ENCODE measurements at regions not wholly inside any gene's neighbourhood (a gene's known extent, or its start where the extent isn't known, plus 50 kb on each side); places are given as distances from the start of the nearest gene placed in this dataset.

DNA sequence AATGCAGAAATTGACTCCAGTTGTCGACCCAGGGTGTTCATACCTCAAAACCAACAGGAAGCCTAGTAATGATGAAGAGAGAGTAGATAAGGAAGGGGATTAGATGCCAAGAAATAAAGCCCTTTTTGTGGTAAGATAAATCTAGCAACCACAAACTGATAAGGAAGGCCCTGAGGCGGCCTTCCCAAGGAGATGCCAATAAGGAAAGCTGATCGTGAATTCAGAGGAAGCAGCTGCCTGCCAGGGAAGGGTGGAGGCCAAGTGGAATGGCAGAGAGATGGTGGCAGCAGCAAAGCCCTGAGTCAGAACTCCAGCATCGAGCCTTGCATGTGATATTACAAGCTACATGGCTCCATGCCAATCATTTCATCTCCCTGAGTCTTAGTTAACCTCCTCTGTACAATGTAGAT is 126.3 kb downstream of the IRS1 start:
- Histone ChIP-seq H3K27ac (no peak overlapping the region), H3K9me3 (ENCODE audit: severe bottlenecking) (no peaks in the 10 kb centered on the region), H3K27me3 (ENCODE audit: insufficient read depth, low read depth, severe bottlenecking) (no peaks in the 10 kb centered on the region), H3K36me3 (no peaks in the 10 kb centered on the region), H3K4me3 (ENCODE audit: low read depth, low read length) (no peak overlapping the region)
- TF ChIP-seq, protein P1, sequence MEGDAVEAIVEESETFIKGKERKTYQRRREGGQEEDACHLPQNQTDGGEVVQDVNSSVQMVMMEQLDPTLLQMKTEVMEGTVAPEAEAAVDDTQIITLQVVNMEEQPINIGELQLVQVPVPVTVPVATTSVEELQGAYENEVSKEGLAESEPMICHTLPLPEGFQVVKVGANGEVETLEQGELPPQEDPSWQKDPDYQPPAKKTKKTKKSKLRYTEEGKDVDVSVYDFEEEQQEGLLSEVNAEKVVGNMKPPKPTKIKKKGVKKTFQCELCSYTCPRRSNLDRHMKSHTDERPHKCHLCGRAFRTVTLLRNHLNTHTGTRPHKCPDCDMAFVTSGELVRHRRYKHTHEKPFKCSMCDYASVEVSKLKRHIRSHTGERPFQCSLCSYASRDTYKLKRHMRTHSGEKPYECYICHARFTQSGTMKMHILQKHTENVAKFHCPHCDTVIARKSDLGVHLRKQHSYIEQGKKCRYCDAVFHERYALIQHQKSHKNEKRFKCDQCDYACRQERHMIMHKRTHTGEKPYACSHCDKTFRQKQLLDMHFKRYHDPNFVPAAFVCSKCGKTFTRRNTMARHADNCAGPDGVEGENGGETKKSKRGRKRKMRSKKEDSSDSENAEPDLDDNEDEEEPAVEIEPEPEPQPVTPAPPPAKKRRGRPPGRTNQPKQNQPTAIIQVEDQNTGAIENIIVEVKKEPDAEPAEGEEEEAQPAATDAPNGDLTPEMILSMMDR (IDR thresholded peaks at IDR 0.05; ENCODE audit: low read depth, low read length), result no peak
- DNase-seq, result no peak

DNA sequence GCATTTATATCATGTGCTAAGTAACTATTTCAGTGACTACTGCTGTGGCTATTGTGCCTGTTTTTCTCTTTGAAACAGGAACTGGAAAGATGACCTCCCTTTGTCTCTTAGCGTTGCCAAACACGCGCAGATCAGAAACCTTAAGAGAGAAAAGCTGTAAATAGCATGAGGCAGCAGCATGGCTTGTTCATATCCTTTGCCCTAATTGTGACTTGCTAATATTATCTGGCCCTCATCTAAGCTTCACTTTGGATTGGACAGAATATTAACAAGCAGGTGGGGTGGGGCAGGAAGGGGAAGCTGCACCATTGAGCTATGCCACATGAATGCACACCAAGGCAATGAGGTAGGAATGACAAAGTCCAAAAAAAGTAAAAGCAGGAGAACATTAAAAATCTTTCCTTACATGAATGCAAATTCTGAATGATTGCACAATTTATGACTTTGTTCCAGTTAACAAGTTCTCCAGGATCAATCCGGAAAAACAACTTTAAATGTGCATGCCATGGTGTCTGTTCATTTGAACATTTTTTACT is 128.4 kb downstream of the IRS1 start:
- Histone ChIP-seq H3K36me3 (no peaks in the 10 kb centered on the region), H3K9me3 (ENCODE audit: severe bottlenecking) (no peaks in the 10 kb centered on the region), H3K27me3 (ENCODE audit: insufficient read depth, low read depth, severe bottlenecking) (no peaks in the 10 kb centered on the region), H3K4me3 (ENCODE audit: low read depth, low read length) (no peak overlapping the region), H3K27ac (no peak overlapping the region)
- DNase-seq, result no peak
- TF ChIP-seq, protein P1 (IDR thresholded peaks at IDR 0.05; ENCODE audit: low read depth, low read length), result no peak

DNA sequence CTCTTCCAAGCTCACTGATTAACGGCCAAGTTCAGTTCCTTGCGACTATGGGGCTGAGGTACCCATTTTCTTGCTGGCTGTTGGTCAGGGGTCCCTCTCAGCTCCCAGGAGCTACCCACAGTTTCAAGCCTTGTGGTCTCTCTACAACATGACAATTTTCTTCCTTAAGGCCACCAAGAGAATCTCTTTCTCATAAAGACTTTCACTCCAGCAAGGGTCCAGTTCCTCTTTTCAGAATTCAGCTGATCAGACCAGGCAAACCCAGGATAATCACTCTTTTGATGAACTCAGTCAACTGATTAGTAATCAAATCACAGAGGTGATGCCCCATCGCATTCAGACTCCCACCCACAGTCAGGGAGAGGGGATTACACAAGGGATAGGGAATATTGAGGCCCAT is 129.7 kb downstream of the IRS1 start:
- no peak overlapping the region for H3K27ac ChIP-seq

DNA sequence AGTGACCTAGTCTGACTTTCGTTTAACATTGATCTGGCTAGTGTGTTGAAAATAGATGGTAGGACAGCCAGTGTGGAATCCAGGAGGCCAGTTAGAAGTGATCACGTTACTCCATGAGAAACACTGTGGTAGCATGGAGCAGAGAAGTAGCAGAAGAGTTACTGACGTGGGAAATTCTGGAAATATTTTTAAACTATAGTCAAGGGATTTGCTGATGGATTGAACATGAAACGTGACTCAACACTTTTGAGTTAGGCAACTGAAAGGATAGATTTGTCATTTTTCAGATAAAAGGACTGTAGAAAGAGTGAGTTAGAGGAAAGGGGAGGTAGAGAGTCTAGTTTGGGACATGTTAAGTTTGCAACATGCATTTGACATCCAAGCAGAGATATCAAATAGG is 130.4 kb downstream of the IRS1 start:
- Histone ChIP-seq H3K36me3 (no peaks in the 10 kb centered on the region), H3K9me3 (ENCODE audit: severe bottlenecking) (no peaks in the 10 kb centered on the region), H3K27me3 (ENCODE audit: insufficient read depth, low read depth, severe bottlenecking) (no peaks in the 10 kb centered on the region), H3K27ac (no peak overlapping the region), H3K4me3 (ENCODE audit: low read depth, low read length) (no peak overlapping the region)
- TF ChIP-seq, protein P1 (IDR thresholded peaks at IDR 0.05; ENCODE audit: low read depth, low read length), result no peak
- DNase-seq, result no peak

More for the DNA sequence above, 129.7 kb downstream of the IRS1 start:
- H3K4me3 ChIP-seq (ENCODE audit: low read depth, low read length), result no peak overlapping the region
- H3K36me3 ChIP-seq, result no peaks in the 10 kb centered on the region
- H3K27me3 ChIP-seq (ENCODE audit: insufficient read depth, low read depth, severe bottlenecking), result no peaks in the 10 kb centered on the region
- H3K9me3 ChIP-seq (ENCODE audit: severe bottlenecking), result no peaks in the 10 kb centered on the region
- TF ChIP-seq, protein P1 (IDR thresholded peaks at IDR 0.05; ENCODE audit: low read depth, low read length), result no peak
- DNase-seq, result no peak

DNA sequence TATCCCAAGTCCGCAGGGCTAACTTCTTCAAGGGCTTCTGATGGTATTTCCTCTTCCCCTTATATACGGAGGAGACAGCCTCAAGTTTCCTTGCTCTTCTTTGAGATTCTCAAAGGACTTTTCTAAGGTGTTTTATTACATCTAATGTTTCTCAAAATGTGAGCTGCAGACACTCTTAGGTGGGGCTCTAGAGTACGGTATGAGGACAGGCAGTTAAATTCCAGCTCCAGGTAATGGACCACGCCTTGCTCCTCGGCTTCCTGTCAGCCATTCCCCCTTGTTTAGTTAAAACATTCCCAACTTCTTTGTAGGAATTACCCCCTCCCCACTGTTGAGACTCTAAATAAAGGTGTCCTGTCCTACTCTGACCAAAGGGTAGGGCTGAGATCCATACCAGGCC is 131.9 kb downstream of the IRS1 start:
- H3K27ac ChIP-seq, result no peak overlapping the region
- no peak overlapping the region for H3K4me3 ChIP-seq (ENCODE audit: low read depth, low read length)
- no peak for DNase-seq
- H3K27me3 ChIP-seq (ENCODE audit: insufficient read depth, low read depth, severe bottlenecking), result no peaks in the 10 kb centered on the region
- H3K9me3 ChIP-seq (ENCODE audit: severe bottlenecking), result no peaks in the 10 kb centered on the region
- TF ChIP-seq, protein P1 (IDR thresholded peaks at IDR 0.05; ENCODE audit: low read depth, low read length), result no peak
- H3K36me3 ChIP-seq, result no peaks in the 10 kb centered on the region

DNA sequence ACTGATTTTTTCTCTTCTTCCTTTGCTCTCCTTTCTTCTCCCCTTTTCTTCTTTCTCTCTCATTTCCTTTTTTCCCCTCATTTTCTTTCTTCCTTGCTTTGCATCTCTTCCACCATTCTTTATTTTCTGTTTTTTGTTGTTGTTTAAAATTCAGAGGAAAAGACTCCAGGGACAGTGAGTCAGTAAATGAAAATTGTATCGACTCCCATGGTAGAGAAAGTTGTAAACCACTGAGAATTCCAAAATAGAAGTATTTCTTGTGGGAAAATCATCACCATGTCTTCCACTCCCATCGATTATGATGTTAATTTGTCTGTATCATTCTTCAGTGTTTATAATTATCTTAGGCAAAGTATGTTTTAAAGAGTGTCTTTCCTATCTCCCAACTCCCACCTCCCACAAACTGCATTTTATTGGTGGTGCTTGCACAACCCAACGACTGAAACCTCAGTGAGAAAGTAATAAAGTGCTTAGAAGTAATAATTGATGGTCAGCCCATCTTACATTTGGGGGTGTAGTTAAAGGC is 134.3 kb downstream of the IRS1 start:
- H3K27ac ChIP-seq, result no peak overlapping the region
- no peaks in the 10 kb centered on the region for H3K27me3 ChIP-seq (ENCODE audit: insufficient read depth, low read depth, severe bottlenecking)
- H3K4me3 ChIP-seq (ENCODE audit: low read depth, low read length), result no peak overlapping the region
- DNase-seq, result no peak
- H3K9me3 ChIP-seq (ENCODE audit: severe bottlenecking), result no peaks in the 10 kb centered on the region
- H3K36me3 ChIP-seq, result no peaks in the 10 kb centered on the region
- TF ChIP-seq, protein P1 (IDR thresholded peaks at IDR 0.05; ENCODE audit: low read depth, low read length), result no peak

Data from WERI-Rb-1 (cell line).